ENCODE measurements at regions not wholly inside any gene's neighbourhood (a gene's known extent, or its start where the extent isn't known, plus 50 kb on each side); places are given as distances from the start of the nearest gene placed in this dataset.

GRCh38 chr4:126526335-126526734 lies 1106.4 kb upstream of the INTU start:
- TF ChIP-seq POLR2AphosphoS5 (IDR thresholded peaks at IDR 0.05) (no peak), CTCF (IDR thresholded peaks at IDR 0.05) (no peak)

All from suprapubic skin (tissue), 3 donors.